Activated T-cell treated with anti-CD3 and anti-CD28 coated beads for 1 hour (primary cell): ENCODE measurements at regions not wholly inside any gene's neighbourhood (a gene's known extent, or its start where the extent isn't known, plus 50 kb on each side); places are given as distances from the start of the nearest gene placed in this dataset.
"Not testable (repeated sequence)": the region's sequence is repeated elsewhere in the genome, so short reads cannot be mapped to it uniquely, and the experiment has no call there.

Source experiments
- DNase-seq: peaks from one replicate; pipeline ENCODE4 v3.0.0-alpha.2; 2020; ENCODE audit warnings: low read depth

DNA sequence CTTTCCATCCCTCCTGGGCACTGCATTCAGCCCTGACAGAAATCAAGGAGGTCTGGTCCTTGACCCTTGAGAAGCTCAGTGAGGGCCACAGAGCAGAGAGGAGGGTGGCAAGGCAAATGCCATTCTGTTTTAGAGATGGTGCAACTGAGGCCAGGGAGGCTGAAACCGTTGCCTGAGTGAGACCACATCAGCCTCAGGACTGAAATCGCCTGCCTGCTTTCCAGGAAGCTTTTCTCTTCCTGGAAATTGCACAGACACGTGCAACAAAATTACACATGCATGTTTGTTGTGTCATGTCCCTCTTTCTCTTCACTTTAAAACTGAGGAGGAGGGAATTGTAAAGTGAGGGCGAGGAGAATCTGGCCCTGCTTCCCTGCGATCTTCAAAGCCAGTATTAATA, 113.7 kb upstream of the PDE10A start:
- no peak for DNase-seq

DNA sequence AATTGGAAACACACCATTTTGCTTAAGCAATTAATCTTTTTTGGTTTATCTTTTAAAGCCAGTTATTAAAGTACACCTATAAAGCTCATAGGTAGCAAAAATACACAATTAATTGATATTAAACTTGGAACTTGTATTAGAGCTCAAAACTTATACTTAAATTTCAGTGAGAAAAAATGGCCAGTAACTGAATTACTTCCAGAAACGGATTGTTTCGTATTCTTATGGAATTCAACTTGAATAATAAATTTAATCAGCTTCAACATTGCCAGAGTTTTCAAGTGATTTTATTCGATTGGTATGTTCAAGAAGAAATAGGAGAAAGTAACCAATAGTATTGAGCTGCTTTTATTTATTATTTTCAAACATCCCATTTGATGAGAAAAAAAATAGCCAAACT, 112.7 kb upstream of the PDE10A start:
- DNase-seq, result no peak

DNA sequence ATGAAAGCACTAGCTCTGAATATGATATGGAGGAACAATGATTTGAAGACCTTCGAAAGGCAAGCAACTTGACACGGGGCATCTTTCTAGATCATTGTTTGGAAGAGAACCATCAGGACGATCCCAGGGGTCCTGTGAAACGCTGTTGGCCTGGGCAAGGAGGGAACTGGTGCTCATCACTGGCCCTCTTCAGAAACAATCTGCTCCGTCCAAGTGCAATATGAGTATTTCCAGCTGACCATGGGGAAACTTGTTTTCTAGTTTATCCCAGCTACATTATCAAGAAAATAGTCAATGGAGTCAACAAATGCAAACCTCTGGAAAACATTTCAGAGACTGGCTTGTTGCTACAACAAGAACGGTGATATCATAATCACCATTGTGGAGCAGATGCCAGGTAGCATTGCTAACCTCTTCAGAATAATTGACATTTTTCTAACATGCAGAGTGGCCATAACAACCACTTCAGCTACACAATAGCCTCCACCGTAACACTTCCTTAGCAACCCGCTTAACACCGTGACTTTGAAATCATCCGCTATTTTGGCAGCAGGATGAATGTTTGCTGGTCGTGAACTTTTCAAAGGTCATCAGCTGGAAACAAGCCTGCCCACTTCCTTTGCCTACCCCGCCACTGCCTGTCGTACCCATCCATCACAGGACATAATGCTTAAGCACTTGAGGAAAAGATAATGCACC, 112.0 kb upstream of the PDE10A start:
- no peak for DNase-seq

DNA sequence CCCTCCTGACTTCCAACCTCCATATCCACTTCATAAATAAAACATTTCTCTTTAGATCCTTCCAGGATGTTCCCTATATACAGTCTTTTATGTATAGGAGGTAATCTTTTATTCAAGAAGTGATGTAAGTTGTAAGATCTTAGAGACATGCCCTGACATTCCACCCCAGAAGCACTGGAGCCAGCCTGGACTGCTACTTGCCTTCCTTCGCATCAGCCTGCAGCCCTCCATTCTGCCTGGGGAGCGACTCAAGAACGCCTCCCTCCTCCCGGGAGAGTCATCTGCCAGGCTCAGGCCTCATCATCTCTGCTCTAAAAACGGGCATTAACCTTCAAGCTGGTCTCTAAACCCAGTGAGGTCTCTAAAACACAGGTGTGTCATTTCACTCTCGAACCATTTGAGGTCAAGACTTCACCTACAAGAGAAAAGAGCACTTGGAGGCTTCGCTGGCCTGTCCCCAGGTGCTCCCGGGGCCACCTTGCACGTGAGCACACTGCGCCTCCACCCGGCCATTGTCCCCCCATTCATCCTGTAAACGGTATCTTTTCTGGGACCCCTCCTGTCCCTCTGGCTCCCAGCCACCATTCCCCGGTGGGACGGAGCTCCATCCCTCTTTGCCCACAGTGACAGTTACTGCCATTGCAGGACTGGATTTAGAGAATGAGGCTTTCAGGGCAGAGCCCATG, 107.5 kb upstream of the PDE10A start:
- DNase-seq, result no peak

DNA sequence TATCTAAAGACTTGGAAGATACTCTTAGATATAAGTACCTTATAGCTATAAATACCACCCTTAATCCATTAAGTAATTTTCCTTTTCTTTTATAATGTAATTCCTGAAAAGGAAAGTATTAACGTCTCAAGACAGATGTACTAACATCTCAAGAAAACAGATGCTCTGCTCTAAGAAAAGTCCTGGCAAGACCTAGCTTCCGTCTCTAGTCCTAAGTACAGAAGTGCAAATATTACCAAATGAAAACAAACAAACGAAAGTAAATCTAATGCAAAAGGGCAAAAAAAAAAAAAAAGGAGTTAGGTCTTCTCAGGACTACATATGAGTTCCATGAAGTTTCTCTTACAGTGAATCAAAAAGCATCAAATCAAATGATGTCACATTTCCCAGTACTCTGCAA, 106.8 kb upstream of the PDE10A start:
- DNase-seq, result no peak

DNA sequence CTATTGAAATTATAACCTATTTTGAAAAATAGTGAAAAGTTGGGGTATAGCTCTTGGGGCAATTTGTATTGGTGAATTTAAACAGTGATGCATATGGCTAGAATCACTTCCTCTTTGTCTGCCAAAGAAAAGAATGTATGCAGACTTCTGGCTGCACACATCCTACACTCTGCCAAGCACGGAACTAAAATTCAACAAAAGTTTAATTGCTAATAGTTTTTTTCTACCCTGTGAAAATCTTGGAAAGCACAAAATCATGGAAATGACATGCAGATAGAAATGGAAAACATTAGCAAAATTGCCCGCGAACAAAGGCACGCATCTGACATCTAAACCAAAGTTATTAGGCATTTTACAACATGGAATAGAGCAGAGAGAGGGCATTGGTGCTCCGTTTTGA, 106.4 kb upstream of the PDE10A start:
- DNase-seq, result no peak

DNA sequence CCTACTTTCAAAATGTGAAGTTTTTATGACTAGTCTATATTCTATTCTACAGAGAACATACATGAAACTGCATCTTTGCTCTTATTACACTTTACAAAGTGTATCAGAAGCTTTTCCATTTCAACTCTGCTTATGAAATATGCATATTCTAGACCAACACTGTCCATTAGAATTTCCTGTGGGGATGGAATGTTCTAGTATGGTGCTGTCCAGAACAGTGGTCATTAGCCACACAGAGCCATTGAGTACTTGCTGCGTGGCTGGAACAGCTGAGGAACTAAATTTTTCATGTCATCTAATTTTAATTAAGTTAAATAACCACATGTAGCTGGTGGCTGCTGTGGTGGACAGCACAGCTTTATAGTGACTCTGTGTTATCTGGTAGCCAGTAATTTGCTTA, 105.9 kb upstream of the PDE10A start:
- no peak for DNase-seq

DNA sequence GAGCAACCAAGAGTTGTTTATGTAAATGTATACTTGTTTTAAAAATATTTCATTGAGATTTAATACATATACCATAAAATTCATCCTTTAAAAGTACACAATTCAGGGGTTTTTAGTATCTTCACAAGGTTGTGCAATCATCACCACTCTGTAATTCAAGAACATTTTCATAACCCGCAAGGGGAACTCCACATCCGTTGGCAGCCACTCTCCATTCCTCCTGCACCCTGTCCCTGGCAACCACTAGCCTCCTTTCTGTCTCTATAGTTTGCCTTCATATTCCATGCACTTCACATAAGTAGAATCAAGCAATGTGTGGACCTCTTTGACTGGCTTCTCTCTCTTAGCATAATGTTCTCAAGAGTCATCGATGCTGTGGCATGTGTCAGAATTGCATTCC, 104.2 kb upstream of the PDE10A start:
- DNase-seq, result no peak

DNA sequence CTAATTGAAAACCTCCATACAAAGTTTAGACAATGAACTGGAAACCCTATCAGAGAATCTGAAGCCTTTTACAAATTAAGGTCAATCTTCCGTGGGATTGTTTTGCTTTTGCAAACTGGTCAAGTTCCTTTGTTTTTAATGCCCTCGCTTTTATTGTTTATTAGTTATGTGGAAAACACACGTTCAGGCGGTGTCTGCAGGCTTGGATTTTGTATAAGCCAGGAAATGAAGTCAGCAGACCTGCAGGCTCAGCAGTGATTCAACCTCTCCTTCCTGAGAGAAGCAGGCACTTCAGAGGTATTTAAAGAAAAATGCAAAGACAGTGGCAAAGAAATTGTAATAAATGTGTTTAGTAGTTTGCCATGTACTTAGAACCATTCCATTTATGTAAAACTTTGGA, 103.4 kb upstream of the PDE10A start:
- no peak for DNase-seq

DNA sequence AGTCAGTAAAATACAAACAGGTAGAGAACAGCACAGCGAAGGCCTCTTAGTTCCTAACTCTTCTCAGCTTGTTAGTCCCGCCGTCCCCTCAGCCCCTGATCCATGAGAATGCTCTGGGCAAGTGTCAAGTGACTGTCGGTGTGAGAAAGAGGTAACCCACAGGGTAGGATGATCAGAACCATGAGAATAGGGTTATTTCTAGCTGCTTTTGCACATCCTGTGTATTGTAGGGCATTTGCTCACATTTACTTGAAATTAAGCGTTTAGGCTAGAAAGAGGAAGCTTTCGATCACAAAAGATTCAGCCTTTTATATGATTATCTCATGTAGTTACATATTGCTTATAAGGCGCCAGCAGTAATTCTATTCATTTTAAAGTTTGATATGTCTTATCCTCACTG, 103.0 kb upstream of the PDE10A start:
- DNase-seq, result no peak

DNA sequence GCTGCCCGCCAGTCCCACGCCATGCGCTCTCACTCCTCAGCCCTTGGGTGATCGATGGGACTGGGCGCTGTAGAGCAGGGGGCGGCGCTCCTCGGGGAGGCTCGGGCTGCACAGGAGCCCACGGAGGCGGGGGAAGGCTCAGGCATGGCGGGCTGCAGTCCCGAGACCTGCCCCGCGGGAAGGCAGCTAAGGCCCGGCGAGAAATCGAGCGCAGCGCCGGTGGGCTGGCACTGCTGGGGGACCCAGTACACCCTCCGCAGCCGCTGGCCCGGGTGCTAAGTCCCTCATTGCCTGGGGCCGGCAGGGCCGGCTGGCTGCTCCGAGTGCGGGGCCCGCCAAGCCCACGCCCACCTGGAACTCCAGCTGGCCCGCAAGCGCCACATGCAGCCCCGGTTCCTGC, 102.2 kb upstream of the PDE10A start:
- not testable (repeated sequence) for DNase-seq

DNA sequence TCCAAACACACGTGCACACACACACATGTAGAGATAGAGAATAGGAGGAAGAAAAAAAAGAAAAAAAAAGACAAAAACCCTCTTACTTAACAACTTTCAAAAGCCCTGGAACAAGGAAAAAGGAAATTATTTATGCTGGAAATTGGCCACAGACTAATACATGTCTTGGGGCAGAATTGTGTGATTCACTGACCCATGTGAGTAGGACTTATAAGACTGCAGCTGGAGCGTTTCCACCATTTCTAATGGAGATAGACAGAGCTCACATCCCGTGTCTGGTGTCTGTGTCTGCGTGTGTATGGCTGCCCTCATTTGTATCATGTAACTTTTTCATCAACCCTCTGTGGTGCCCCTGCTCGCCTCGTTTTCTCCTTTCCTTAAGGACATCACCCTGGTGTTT, 99.8 kb upstream of the PDE10A start:
- no peak for DNase-seq

DNA sequence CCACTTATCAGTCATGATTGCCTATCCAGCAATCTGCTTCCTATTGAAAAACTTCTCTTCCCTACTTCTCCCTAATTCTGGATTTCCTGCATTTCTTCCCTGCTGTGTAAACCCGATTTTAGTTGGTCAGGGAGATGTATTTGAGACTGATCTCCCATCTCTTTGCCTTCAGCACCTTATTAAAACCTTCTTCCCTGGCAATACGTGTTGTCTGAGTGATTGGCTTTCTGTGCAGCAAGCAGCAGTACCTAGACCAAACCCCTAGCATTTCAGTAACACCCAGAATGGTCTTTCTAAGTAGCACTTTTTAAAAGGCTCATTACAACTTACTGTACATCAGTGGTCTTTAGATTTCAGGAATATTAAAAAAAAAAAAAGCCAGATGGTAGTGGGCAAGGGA, 99.1 kb upstream of the PDE10A start:
- no peak for DNase-seq

DNA sequence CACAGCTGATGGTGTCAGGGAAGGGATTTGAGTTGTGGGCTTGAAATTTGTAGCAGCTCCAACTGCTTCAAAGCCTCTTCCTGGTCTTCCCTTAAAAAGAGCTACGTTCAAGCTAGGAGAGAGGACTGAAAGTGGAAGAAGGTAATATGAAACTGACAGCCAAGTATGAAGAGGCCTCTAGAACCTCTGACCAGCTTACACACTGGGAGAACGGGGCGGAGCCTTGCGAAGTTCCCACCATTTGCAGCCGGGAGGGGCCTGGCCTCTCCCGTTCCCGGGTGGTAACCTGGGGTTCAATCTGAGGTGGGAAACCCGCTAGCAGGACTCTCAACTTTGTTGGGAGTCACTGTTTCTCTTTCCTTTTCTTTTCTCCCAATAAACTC, 97.8 kb upstream of the PDE10A start:
- no peak for DNase-seq

DNA sequence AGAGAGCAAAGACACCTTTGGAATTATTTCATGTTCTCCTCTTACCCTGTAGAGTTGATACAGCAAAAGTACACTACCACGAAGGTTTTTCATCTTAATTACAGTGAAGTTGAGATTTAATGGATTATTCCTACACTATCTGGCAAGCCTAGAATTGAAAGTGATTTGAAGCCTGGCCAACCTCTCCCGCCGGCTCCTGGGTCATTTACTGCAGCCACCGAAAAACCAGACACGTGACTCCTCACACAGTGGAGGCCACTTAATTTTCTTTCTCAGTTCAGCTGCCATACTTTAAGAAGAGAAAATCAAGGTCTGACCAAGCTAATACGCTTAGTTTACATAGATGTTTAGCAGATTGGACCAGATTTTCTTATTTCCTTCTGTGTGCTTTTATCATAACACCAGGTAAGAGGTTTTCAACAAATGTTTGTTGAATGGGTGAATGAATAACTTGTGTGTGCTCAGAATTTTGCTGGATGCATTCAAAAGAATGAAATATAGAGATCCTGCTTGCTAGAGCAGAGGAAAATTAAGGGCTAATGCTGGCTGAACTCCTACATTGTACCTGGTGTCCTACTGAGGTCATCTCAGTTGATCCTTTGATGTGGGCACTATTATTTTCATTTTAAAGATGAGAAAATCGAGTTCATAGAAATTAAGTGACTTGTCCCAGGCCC, 97.2 kb upstream of the PDE10A start:
- no peak for DNase-seq

DNA sequence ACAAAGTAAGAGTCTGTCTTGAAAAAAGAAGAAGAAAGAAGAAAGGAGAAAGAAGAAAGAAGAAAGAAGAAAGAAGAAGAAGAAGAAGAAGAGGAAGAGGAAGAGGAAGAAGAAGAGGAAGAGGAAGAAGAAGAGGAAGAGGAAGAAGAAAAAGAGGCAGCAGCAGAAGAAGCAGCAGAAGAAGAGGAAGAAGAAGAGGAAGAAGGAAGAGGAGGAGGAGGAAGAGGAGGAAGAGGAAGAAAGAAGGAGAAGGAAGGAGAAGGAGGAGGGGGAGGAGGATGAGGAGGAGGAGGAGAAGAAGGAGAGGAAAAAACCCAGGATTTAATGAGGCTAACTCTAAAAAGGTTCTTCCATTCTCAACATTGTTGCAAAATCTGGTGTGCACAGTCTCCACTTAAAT, 95.4 kb upstream of the PDE10A start:
- no peak for DNase-seq

DNA sequence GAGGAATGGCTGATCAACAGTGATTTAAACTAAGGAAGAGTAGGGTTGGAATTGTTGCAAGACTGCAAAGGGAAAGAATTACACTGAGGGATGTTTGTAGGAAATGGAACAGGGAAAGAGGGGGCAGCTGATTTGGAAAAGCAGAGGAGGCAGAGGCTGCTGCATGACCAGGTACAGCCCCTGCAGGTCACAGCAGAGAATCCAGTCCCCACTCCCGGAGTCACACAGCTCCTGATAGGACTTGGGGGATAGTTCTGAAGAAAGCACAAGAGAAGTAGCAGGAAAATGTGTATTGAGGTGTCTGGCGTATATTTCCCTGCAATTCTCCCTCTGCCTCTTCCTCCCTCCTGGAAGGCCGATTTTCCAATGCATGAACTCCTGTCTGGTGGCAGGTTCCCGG, 92.5 kb upstream of the PDE10A start:
- DNase-seq, result no peak

DNA sequence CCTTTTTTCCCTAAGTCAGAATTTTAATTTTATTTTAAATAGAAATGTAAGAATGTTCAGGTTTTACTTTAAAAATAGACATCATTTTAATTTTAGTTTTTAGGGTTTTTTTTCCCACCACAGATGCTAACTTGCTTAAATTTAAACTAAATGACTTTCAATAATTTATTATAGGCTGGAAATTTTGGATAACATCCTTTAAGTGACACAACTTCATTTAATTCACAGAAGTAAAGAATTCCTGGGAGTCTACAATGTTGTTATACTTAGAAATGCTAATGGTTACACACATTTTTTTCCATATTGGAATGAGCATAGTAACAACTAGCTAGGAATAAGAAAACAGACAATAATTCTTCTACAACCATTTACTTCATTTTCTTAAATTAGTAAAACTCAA, 90.5 kb upstream of the PDE10A start:
- no peak for DNase-seq

DNA sequence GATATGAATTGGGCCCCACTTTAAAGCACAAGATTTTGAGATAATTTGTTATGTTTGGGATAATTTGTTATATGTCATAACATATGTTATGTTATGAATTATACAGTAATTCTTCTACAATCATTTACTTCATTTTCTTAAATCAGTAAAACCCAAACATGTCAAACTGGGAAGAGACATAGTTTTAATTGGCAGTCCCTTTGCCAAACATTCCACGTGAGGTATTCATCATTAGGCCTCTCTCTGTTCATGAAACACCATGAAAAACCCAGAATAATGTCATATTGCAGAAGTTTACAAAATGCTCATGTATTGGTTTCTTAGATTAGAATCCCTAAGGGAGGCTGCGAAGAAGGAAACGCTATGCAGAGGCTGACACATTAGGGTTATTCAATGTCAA, 89.4 kb upstream of the PDE10A start:
- no peak for DNase-seq

DNA sequence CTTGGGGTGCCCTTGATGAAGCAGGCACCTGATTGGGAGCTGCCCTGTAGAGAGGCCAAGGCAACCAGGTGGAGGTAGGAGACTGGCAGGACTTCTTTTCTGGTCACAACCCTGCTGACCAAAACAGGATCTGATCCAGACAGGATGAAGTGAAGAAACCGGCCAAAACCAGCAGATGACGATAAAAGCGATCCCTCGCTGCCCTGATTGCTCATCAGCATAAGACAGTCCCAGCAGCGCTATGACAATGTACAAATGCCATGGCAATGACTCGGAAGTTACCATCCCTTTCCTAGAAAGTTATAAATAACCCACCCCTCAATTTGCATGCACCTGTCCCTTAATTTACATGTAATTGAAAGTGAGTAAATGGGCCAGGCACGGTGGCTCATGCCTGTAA, 88.4 kb upstream of the PDE10A start:
- DNase-seq, result no peak

DNA sequence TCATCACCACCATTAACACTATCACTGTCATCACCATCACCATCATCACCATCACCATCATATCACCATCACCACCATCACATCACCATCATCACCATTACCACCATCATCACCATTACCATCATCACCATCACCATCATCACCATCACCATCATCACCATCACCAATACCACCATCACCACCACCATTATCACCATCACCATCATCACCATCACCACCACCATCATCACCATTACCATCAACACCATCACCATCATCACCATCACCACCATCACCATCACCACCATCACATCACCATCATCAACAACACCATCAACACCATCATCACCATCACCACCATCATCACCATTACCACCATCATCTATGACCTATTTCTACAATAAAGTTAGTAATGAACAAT, 86.1 kb upstream of the PDE10A start:
- no peak for DNase-seq

DNA sequence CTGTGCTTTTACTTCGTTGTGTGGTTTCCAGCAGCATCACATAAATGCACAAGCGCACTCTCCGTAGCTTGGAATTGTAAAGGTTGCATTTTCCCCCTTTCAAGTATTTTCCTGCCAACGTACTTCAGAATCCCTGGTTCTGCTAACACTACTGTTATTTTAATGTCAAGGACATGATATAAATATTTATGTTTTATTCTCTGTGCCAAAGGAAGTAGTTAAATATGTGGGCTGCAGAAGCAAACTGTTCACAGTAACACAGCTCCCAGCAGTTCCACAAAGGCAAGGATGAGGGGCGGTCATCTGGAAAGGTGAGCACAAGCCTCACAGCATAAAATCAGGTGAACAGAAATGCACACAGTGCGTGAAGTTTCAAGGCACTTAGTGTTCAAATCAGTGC, 85.3 kb upstream of the PDE10A start:
- DNase-seq, result no peak

DNA sequence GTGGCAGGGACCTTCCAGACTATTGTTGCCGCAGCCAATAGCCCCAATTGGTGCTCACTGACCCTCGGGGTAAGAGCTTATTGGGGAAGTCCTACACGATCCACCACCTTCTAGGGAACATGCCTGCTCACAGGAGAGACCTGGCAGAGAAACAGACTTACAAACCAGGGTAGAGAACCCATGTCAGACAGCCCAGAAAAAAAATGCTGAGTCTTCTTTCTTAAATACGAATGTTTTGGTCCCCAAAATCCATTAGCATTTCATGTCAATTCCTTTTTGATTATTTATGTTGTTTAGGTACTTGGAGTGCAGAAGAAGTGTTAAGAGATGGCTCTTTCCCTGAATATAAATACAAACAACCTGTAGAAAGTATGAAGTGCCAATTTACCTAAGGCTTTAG, 84.9 kb upstream of the PDE10A start:
- DNase-seq, result no peak

DNA sequence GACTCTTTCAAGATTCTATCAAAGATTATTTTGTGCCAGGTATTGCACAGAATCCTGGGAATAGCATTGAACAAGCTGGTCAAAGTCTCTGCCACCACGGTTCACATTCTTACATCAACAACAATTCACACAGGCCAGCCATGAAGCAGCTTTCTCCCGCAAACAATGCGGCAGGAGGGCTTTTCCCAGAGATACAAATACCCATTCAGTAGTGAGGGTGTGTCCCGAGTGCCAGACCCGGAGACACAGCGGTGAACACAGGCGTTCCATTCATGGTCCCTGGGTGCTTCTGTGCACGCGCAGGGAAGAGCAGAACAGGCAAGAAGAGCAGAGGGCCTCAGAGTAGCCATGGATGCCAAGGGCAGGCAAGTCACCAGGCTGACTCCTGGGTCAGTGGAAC, 83.3 kb upstream of the PDE10A start:
- DNase-seq, result no peak
